Choroid plexus epithelial cell (primary cell): ENCODE measurements at regions not wholly inside any gene's neighbourhood (a gene's known extent, or its start where the extent isn't known, plus 50 kb on each side); places are given as distances from the start of the nearest gene placed in this dataset.

Source experiments
- DNase-seq: peaks from one replicate; pipeline ENCODE4 v3.0.0-alpha.2; 2010; ENCODE audit warnings: low read depth
- H3K4me3 ChIP-seq: 2 replicates; pipeline ENCODE4 v1.5.1; 2011; ENCODE audit warnings: low read depth, mild to moderate bottlenecking, control low read depth, low read length, moderate library complexity
- CTCF ChIP-seq: conservative IDR thresholded peaks from 2 replicates; pipeline ENCODE4 v1.5.1; 2011; ENCODE audit warnings: low read depth, mild to moderate bottlenecking, control low read depth, inconsistent platforms, low read length, moderate library complexity

GRCh38 chr11:130775306-130776060 is 140.8 kb downstream of the SNX19 start:
- DNase-seq = peak; percentile 60
- TF ChIP-seq CTCF = no peak
- H3K4me3 ChIP-seq = no peak overlapping the region

- DNase-seq = peak; percentile 26
- H3K4me3 ChIP-seq = no peak overlapping the region
- no peak for TF ChIP-seq CTCF
Measured at GRCh38 chr11:130776061-130776419, 140.2 kb downstream of the SNX19 start.

GRCh38 chr11:130778026-130778425 is 138.3 kb downstream of the SNX19 start:
- TF ChIP-seq CTCF = no peak
- DNase-seq = no peak

GRCh38 chr11:130778705-130779104 is 137.6 kb downstream of the SNX19 start:
- no peak overlapping the region for H3K4me3 ChIP-seq
- TF ChIP-seq CTCF = no peak
- peak; percentile 26 for DNase-seq

More at GRCh38 chr11:130778026-130778425, 138.3 kb downstream of the SNX19 start:
- no peak overlapping the region for H3K4me3 ChIP-seq

- DNase-seq = no peak
- no peak for TF ChIP-seq CTCF
- H3K4me3 ChIP-seq = no peak overlapping the region
Measured at GRCh38 chr11:130779267-130779666, 137.0 kb downstream of the SNX19 start.

GRCh38 chr11:130779943-130780342 is 136.3 kb downstream of the SNX19 start:
- no peak overlapping the region for H3K4me3 ChIP-seq
- no peak for TF ChIP-seq CTCF
- no peak for DNase-seq

- no peak overlapping the region for H3K4me3 ChIP-seq
- TF ChIP-seq CTCF = no peak
- DNase-seq = no peak
Measured at GRCh38 chr11:130780437-130780836, 135.8 kb downstream of the SNX19 start.
